K562 (cell line): ENCODE measurements at regions not wholly inside any gene's neighbourhood (a gene's known extent, or its start where the extent isn't known, plus 50 kb on each side); places are given as distances from the start of the nearest gene placed in this dataset.

Source experiments
- ATAC-seq: fragments of 200-7000 bp; cut with Tn5 transposase; 3 replicates; pipeline ENCODE4 v1.9.1; 2020; ENCODE audit warnings: moderate library complexity
- BruUV-seq: library from RNA; stranded (reverse); fragments of 400-500 nt; replicated peaks from 2 replicates; lab custom pipeline; 2021; lab: Mats Ljungman, UMichigan
- CTCF ChIA-PET: fragments of 300-600 bp; formaldehyde crosslinking; extraction: SDS; loops from one replicate; lab custom pipeline; 2021; ENCODE audit warnings: low intra/inter-chr PET ratio; lab: Yijun Ruan, JAX
- POLR2A ChIA-PET: fragments of 300-600, 350-650 bp; sonication (Branson Sonifier 250); formaldehyde crosslinking; extraction: SDS; loops from one replicate; lab custom pipeline; 2021; ENCODE audit warnings: antibody characterized with exemption, inconsistent platforms; lab: Yijun Ruan, JAX
- DNase-seq, 4 experiments: peaks; one replicate each; pipeline versions ENCODE4 v3.0.0 to v3.0.0-alpha.2; 2011 to 2018; ENCODE audit warnings: low spot score in 3 of 4, mixed read lengths in 3 of 4; ENCODE audit errors: extremely low read depth in 1 of 4
- FAIRE-seq: peaks from 2 replicates; lab custom pipeline; 2011; peaks lifted over from hg19 to GRCh38; lab: Jason Lieb, UNC
- H2AFZ ChIP-seq: 2 replicates; pipeline ENCODE4 v1.6.0; 2011; ENCODE audit warnings: low read depth, low read length, control low read depth, inconsistent platforms
- H3K27ac ChIP-seq: fragments of 200-600 bp; 3 replicates; pipeline ENCODE4 v1.8.0; 2011; ENCODE audit warnings: low read depth, mild to moderate bottlenecking, control low read depth, inconsistent platforms, low read length, moderate library complexity, mixed read lengths; ENCODE audit errors: extremely low read depth
- H3K27me3 ChIP-seq, 2 experiments: fragments of 300-600 bp in 1 of 2; 2 replicates in 1 of 2; 3 replicates in 1 of 2; pipeline versions ENCODE4 v1.6.0 to v1.8.0; 2011; ENCODE audit warnings: inconsistent platforms in 2 of 2, low read length in 2 of 2, mild to moderate bottlenecking in 1 of 2, mixed read lengths in 1 of 2, moderate library complexity in 1 of 2; ENCODE audit not compliant: control insufficient read depth in 2 of 2, insufficient read depth in 2 of 2
- H3K36me3 ChIP-seq: fragments of 300-600 bp; 3 replicates; pipeline ENCODE4 v1.8.0; 2011; ENCODE audit warnings: mild to moderate bottlenecking, low read length, inconsistent platforms; ENCODE audit not compliant: control insufficient read depth, insufficient read depth
- H3K4me1 ChIP-seq, 2 experiments: fragments of 200-600 bp in 1 of 2; replicated peaks in 1 of 2; 2 replicates in 1 of 2; 3 replicates in 1 of 2; pipeline versions ENCODE4 v1.5.1 to v1.8.0; 2011; ENCODE audit warnings: inconsistent platforms in 2 of 2, low read length in 2 of 2, mild to moderate bottlenecking in 1 of 2, mixed read lengths in 1 of 2, moderate library complexity in 1 of 2; ENCODE audit not compliant: control insufficient read depth in 2 of 2, insufficient read depth in 2 of 2
- H3K4me2 ChIP-seq: 2 replicates; pipeline ENCODE4 v1.6.1; 2011; ENCODE audit warnings: low read length, control low read depth, inconsistent platforms, mixed read lengths; ENCODE audit not compliant: insufficient read depth
- H3K4me3 ChIP-seq: fragments of 200-600 bp; sonication (generic), shearing (Covaris generic); 2 replicates; pipeline ENCODE4 v1.5.1; 2016; ENCODE audit warnings: control low read depth, inconsistent platforms
- H3K79me2 ChIP-seq: fragments of 200-600 bp; 3 replicates; pipeline ENCODE4 v1.8.0; 2011; ENCODE audit warnings: low read length, inconsistent platforms; ENCODE audit not compliant: control insufficient read depth, insufficient read depth
- H3K9ac ChIP-seq, 2 experiments: 2 replicates each; pipeline versions ENCODE4 v1.6.0 to v1.6.1; 2011; ENCODE audit warnings: low read depth in 2 of 2, low read length in 2 of 2, control low read depth in 1 of 2, inconsistent platforms in 1 of 2, mild to moderate bottlenecking in 1 of 2, mixed read lengths in 1 of 2; ENCODE audit not compliant: insufficient read depth in 1 of 2
- H3K9me1 ChIP-seq: one replicate; pipeline ENCODE4 v1.6.0; 2011; ENCODE audit warnings: inconsistent platforms, mild to moderate bottlenecking, low read length, moderate library complexity; ENCODE audit not compliant: control insufficient read depth, insufficient read depth
- H3K9me3 ChIP-seq: replicated peaks from 2 replicates; pipeline ENCODE4 v1.5.1; 2011; ENCODE audit warnings: low read depth, low read length, inconsistent platforms; ENCODE audit not compliant: control insufficient read depth, insufficient read depth
- H4K20me1 ChIP-seq: replicated peaks from 2 replicates; pipeline ENCODE4 v1.6.1; 2011; ENCODE audit warnings: low read length, inconsistent platforms, mixed read lengths; ENCODE audit not compliant: control insufficient read depth, insufficient read depth
- CBX2 ChIP-seq: fragments of 200-600 bp; sonication (generic); IDR thresholded peaks from one replicate; pipeline ENCODE4 v1.6.1; 2012; ENCODE audit warnings: mild to moderate bottlenecking, low read length, inconsistent platforms; ENCODE audit not compliant: insufficient read depth, poor library complexity, severe bottlenecking
- HMGN3 ChIP-seq: IDR thresholded peaks from 2 replicates; pipeline ENCODE4 v1.6.1; 2011; ENCODE audit warnings: borderline replicate concordance, low read depth, mild to moderate bottlenecking, mixed read lengths, low read length; ENCODE audit not compliant: insufficient read length; ENCODE audit errors: extremely low read depth
- JUND ChIP-seq, 2 experiments: IDR thresholded peaks; 2 replicates in 1 of 2; 3 replicates in 1 of 2; pipeline ENCODE4 v1.6.1; 2011; ENCODE audit warnings: borderline replicate concordance in 2 of 2, low read depth in 2 of 2, low read length in 2 of 2, improper control_type of control experiment in 1 of 2, missing biosample characterization in 1 of 2, missing genetic modification characterization in 1 of 2, missing genetic modification reagents in 1 of 2
- KDM5B ChIP-seq: fragments of 200-600 bp; sonication (generic); IDR thresholded peaks from 2 replicates; pipeline ENCODE4 v1.6.1; 2012; ENCODE audit warnings: low read depth, mild to moderate bottlenecking, moderate library complexity, low read length, control low read depth, inconsistent platforms; ENCODE audit not compliant: insufficient replicate concordance
- MECOM ChIP-seq: fragments of 250-450 bp; sonication (Bioruptor Pico); IDR thresholded peaks from 2 replicates; pipeline ENCODE4 v1.8.0; 2022; ENCODE audit warnings: inconsistent platforms
- MED1 ChIP-seq: sonication (generic); formaldehyde crosslinking; IDR thresholded peaks from 2 replicates; pipeline ENCODE4 v1.8.1; 2023; ENCODE audit warnings: missing genetic modification reagents, borderline replicate concordance
- NELFE ChIP-seq: IDR thresholded peaks from 2 replicates; pipeline ENCODE4 v1.6.1; 2011; ENCODE audit warnings: mild to moderate bottlenecking; ENCODE audit not compliant: insufficient read depth, insufficient read length
- PHTF2 ChIP-seq: fragments of 250-450 bp; sonication (Bioruptor Pico); IDR thresholded peaks from 2 replicates; pipeline ENCODE4 v1.5.0; 2021; ENCODE audit warnings: mild to moderate bottlenecking
- ZNF217 ChIP-seq: sonication (generic); formaldehyde crosslinking; IDR thresholded peaks from 2 replicates; pipeline ENCODE4 v1.8.0; 2022; ENCODE audit warnings: mild to moderate bottlenecking, missing genetic modification reagents
- ZNF398 ChIP-seq: fragments of 250-450 bp; sonication (Bioruptor Pico); IDR thresholded peaks from 2 replicates; pipeline ENCODE4 v1.8.0; 2021; ENCODE audit warnings: moderate library complexity, mild to moderate bottlenecking, inconsistent platforms
- WGBS: fragments of 100-300 bp; shearing (Covaris generic); methylation state at CpG from one replicate; pipeline ENCODE4 v1.1.6; 2016; ENCODE audit warnings: low coverage, mixed read lengths; ENCODE audit not compliant: insufficient coverage; ENCODE audit errors: missing lambda C conversion rate; 5-methylcytosine and 5-hydroxymethylcytosine counted together
- in situ Hi-C: fragments of 300-500 bp; cut with MboI; formaldehyde crosslinking; loops from 4 replicates; pipeline ENCODE4 v1.15.0; 2018; ENCODE audit warnings: inconsistent platforms, mixed read lengths
- intact Hi-C: fragments of 100-400 bp; cut with micrococcal nuclease; formaldehyde crosslinking; loops from 2 replicates; pipeline ENCODE4 v1.14.2; 2022

GRCh38 chr4:180152831-180153230 is 2090.4 kb upstream of the TENM3 start:
- ATAC-seq (no peak), FAIRE-seq (no peak), DNase-seq (no peak)
- intact Hi-C loops (no loop called here), in situ Hi-C loops (no loop called here)
- no peaks in the 10 kb centered on the region; the same call in none of the 2 replicates for H3K9me3 ChIP-seq
- no peaks in the 10 kb centered on the region for H3K4me1 ChIP-seq
- no peak overlapping the region for H3K4me3 ChIP-seq
- H3K9me1 ChIP-seq, result no peaks in the 10 kb centered on the region
- H2AFZ ChIP-seq, result no peak overlapping the region
- ChIA-PET CTCF (no interaction called here), POLR2A (no interaction called here)
- H3K36me3 ChIP-seq, result no peaks in the 10 kb centered on the region
- TF ChIP-seq JUND (IDR thresholded peaks at IDR 0.05; ENCODE audit: borderline replicate concordance, low read depth, low read length) (no peak), JUND (tag; IDR thresholded peaks at IDR 0.05; ENCODE audit: borderline replicate concordance, low read depth, low read length) (no peak), PHTF2 (no peak), HMGN3 (no peak), CBX2 (no peak), NELFE (no peak), ZNF398 (no peak), MED1 (CRISPR knock-in tag) (no peak), MECOM (CRISPR knock-in tag) (no peak), ZNF217 (CRISPR knock-in tag) (no peak), KDM5B (no peak)
- no peak overlapping the region for H3K9ac ChIP-seq
- WGBS, result 3% methylated on average over 3 of the region's 3 CpGs
- H4K20me1 ChIP-seq, result no peaks in the 10 kb centered on the region
- no peak overlapping the region for H3K27ac ChIP-seq
- H3K4me2 ChIP-seq, result no peak overlapping the region
- H3K79me2 ChIP-seq, result no peaks in the 10 kb centered on the region
- no TSS peak for BruUV-seq
- H3K27me3 ChIP-seq, result no peaks in the 10 kb centered on the region
